ENCODE measurements at regions not wholly inside any gene's neighbourhood (a gene's known extent, or its start where the extent isn't known, plus 50 kb on each side); places are given as distances from the start of the nearest gene placed in this dataset.

- intact Hi-C loops (cut with DNase I): no loop called here
- peaks cover 0 to 94% (median 0%) of the 10 kb centered on the region in 4 donors for H3K27me3 ChIP-seq
- DNase-seq: no peak
These were observed 54.4 kb upstream of the SIRPG start for GRCh38 chr20:1711826-1712601.

DNA sequence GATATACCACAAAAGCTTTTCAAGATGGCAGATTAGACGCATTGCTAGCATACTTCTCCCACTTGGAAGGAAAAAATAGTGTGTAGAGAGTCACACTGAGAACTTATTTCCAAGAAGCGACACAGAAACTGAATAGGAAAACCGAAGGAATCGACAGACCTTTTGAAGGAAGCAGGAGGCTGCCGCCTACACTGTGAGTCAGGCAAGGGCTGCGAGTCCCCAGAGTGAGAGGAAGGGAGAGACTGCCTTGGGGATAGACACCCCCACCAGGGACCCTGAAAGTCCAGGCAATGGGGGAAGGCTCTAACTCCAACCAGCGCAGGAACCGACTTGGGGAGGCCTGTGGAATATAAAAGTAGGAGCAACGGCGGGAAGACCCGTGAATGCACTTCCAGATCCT, 53.7 kb upstream of the SIRPG start:
- DNase-seq: no peak
- Histone ChIP-seq H3K9me3 (no peaks in the 10 kb centered on the region), H3K27ac (no peak overlapping the region), H3K4me1 (no peaks in the 10 kb centered on the region), H3K27me3 (peaks cover 0 to 96% (median 0%) of the 10 kb centered on the region in 4 donors), H3K4me3 (no peak overlapping the region), H3K36me3 (no peaks in the 10 kb centered on the region)
- TF ChIP-seq, protein P1, sequence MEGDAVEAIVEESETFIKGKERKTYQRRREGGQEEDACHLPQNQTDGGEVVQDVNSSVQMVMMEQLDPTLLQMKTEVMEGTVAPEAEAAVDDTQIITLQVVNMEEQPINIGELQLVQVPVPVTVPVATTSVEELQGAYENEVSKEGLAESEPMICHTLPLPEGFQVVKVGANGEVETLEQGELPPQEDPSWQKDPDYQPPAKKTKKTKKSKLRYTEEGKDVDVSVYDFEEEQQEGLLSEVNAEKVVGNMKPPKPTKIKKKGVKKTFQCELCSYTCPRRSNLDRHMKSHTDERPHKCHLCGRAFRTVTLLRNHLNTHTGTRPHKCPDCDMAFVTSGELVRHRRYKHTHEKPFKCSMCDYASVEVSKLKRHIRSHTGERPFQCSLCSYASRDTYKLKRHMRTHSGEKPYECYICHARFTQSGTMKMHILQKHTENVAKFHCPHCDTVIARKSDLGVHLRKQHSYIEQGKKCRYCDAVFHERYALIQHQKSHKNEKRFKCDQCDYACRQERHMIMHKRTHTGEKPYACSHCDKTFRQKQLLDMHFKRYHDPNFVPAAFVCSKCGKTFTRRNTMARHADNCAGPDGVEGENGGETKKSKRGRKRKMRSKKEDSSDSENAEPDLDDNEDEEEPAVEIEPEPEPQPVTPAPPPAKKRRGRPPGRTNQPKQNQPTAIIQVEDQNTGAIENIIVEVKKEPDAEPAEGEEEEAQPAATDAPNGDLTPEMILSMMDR (IDR thresholded peaks at IDR 0.05): no peak
- no peak for TF ChIP-seq POLR2A (IDR thresholded peaks at IDR 0.05)
- intact Hi-C loops (cut with DNase I): no loop called here
- WGBS, 2 donors: 85 to 86% methylated on average over 8 to 11 of the region's 11 CpGs

More at GRCh38 chr20:1711826-1712601, 54.4 kb upstream of the SIRPG start:
- Histone ChIP-seq H3K27ac (no peak overlapping the region), H3K4me3 (no peak overlapping the region), H3K36me3 (no peaks in the 10 kb centered on the region), H3K9me3 (no peaks in the 10 kb centered on the region), H3K4me1 (no peaks in the 10 kb centered on the region)
- no peak for TF ChIP-seq POLR2A (IDR thresholded peaks at IDR 0.05)
- TF ChIP-seq, protein P1 (IDR thresholded peaks at IDR 0.05): no peak
- WGBS, 2 donors: 84 to 91% methylated on average over 5 to 13 of the region's 14 CpGs

GRCh38 chr20:1710484-1710883, 52.9 kb upstream of the SIRPG start:
- intact Hi-C loops (cut with DNase I): no loop called here
- Histone ChIP-seq H3K9me3 (no peaks in the 10 kb centered on the region), H3K36me3 (no peaks in the 10 kb centered on the region), H3K27ac (no peak overlapping the region), H3K4me1 (no peaks in the 10 kb centered on the region), H3K4me3 (no peak overlapping the region), H3K27me3 (peaks cover 0 to 89% (median 0%) of the 10 kb centered on the region in 4 donors)
- TF ChIP-seq, protein P1 (IDR thresholded peaks at IDR 0.05): no peak
- TF ChIP-seq POLR2A (IDR thresholded peaks at IDR 0.05): no peak
- no peak for DNase-seq
- 31 to 54% methylated on average over 4 to 6 of the region's 7 CpGs for WGBS, 2 donors

GRCh38 chr20:1707588-1708449, 50.2 kb upstream of the SIRPG start:
- Histone ChIP-seq H3K9me3 (no peaks in the 10 kb centered on the region), H3K4me1 (no peaks in the 10 kb centered on the region), H3K27me3 (peaks cover 0 to 72% (median 0%) of the 10 kb centered on the region in 4 donors), H3K36me3 (no peaks in the 10 kb centered on the region), H3K27ac (no peak overlapping the region), H3K4me3 (no peak overlapping the region)
- no peak for DNase-seq
- intact Hi-C loops (cut with DNase I): no loop called here
- WGBS, 2 donors: 56% methylated on average over 5 to 6 of the region's 6 CpGs
- no peak for TF ChIP-seq POLR2A (IDR thresholded peaks at IDR 0.05)
- TF ChIP-seq, protein P1 (IDR thresholded peaks at IDR 0.05): no peak

Data from esophagus squamous epithelium (tissue), 5 donors.